ENCODE measurements at regions not wholly inside any gene's neighbourhood (a gene's known extent, or its start where the extent isn't known, plus 50 kb on each side); places are given as distances from the start of the nearest gene placed in this dataset.

DNA sequence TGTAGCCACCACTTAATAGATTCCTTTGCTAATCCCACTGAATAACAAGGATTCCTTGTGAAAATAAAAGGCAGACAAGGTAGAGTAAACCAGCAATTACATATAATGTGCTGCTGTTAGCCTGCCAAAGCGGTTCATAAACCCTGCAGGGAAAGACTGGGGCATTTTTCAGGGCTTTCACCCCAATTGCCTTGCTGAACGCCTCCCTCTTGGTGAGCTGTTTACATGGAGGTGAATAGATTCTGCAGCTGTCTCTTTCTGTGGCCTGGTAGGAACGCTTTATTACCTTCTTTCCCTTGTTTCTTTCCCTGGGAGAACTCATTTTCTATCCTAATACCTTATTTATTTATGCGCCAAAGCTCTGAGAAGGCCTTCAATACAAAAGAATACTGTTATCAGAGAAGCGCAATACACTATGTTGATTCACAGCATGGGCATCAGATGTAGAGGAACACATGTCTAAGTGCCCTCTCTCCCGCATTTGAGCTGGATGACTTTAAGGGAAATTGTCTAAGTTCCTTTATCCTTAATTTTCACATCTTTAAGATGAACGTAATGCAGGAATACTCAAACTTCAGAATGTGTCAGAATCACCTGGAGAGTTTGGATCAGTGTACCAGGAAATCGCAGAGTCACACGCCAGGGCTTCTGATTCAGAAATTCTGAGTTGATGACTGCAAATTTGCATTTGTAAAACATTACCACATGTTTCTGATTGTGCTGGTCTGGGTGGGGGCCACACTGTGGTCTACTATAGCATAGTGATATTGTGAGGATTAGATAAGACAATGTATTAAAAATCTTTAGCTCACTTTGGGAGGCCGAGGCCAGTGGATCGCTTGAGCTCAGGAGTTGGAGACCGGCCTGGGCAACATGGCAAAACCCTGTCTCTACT is 1203.8 kb downstream of the SORCS3 start:
- TF ChIP-seq, protein P1, sequence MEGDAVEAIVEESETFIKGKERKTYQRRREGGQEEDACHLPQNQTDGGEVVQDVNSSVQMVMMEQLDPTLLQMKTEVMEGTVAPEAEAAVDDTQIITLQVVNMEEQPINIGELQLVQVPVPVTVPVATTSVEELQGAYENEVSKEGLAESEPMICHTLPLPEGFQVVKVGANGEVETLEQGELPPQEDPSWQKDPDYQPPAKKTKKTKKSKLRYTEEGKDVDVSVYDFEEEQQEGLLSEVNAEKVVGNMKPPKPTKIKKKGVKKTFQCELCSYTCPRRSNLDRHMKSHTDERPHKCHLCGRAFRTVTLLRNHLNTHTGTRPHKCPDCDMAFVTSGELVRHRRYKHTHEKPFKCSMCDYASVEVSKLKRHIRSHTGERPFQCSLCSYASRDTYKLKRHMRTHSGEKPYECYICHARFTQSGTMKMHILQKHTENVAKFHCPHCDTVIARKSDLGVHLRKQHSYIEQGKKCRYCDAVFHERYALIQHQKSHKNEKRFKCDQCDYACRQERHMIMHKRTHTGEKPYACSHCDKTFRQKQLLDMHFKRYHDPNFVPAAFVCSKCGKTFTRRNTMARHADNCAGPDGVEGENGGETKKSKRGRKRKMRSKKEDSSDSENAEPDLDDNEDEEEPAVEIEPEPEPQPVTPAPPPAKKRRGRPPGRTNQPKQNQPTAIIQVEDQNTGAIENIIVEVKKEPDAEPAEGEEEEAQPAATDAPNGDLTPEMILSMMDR (IDR thresholded peaks at IDR 0.05): no peak
- no peak for TF ChIP-seq ZFX (IDR thresholded peaks at IDR 0.05; ENCODE audit: borderline replicate concordance)

Data from 22Rv1 (cell line).